ENCODE measurements at regions not wholly inside any gene's neighbourhood (a gene's known extent, or its start where the extent isn't known, plus 50 kb on each side); places are given as distances from the start of the nearest gene placed in this dataset.

- Histone ChIP-seq H3K4me3 (no peak overlapping the region), H3K27ac (no peak overlapping the region), H3K9me3 (no peaks in the 10 kb centered on the region), H3K27me3 (no peaks in the 10 kb centered on the region), H3K36me3 (no peaks in the 10 kb centered on the region), H3K4me1 (no peaks in the 10 kb centered on the region)
- WGBS, 2 donors: 89 to 96% methylated on average over 3 of the region's 3 CpGs
- DNase-seq (ENCODE audit: low spot score in 2 of 2): no peak
- TF ChIP-seq EP300 (IDR thresholded peaks at IDR 0.05) (no peak), POLR2A (IDR thresholded peaks at IDR 0.05) (no peak), CTCF (IDR thresholded peaks at IDR 0.05) (no peak)
Measured at GRCh38 chr13:65562305-65562704, 1667.8 kb downstream of the PCDH9 start.

- H3K4me1 ChIP-seq: no peaks in the 10 kb centered on the region
- H3K36me3 ChIP-seq: no peaks in the 10 kb centered on the region
- no peak overlapping the region for H3K4me3 ChIP-seq
- H3K9me3 ChIP-seq: no peaks in the 10 kb centered on the region
- no peak for DNase-seq (ENCODE audit: low spot score in 2 of 2)
- TF ChIP-seq POLR2A (IDR thresholded peaks at IDR 0.05): no peak
- TF ChIP-seq EP300 (IDR thresholded peaks at IDR 0.05): no peak
- no peak for TF ChIP-seq CTCF (IDR thresholded peaks at IDR 0.05)
- H3K27ac ChIP-seq: no peak overlapping the region
- H3K27me3 ChIP-seq: no peaks in the 10 kb centered on the region
- WGBS, 2 donors: 91 to 95% methylated on average over 1 of the region's 1 CpG
Measured at GRCh38 chr13:65560936-65561335, 1669.2 kb downstream of the PCDH9 start.

GRCh38 chr13:65555962-65556361 is 1674.2 kb downstream of the PCDH9 start:
- DNase-seq (ENCODE audit: low spot score in 2 of 2): no peak
- H3K27ac ChIP-seq: no peak overlapping the region
- H3K9me3 ChIP-seq: peaks cover 0 to 26% (median 0%) of the 10 kb centered on the region in 4 donors
- no peaks in the 10 kb centered on the region for H3K4me1 ChIP-seq
- no peaks in the 10 kb centered on the region for H3K36me3 ChIP-seq
- no peak overlapping the region for H3K4me3 ChIP-seq
- 86 to 89% methylated on average over 2 of the region's 2 CpGs for WGBS, 2 donors
- H3K27me3 ChIP-seq: no peaks in the 10 kb centered on the region
- TF ChIP-seq EP300 (IDR thresholded peaks at IDR 0.05) (no peak), POLR2A (IDR thresholded peaks at IDR 0.05) (no peak), CTCF (IDR thresholded peaks at IDR 0.05) (no peak)

DNA sequence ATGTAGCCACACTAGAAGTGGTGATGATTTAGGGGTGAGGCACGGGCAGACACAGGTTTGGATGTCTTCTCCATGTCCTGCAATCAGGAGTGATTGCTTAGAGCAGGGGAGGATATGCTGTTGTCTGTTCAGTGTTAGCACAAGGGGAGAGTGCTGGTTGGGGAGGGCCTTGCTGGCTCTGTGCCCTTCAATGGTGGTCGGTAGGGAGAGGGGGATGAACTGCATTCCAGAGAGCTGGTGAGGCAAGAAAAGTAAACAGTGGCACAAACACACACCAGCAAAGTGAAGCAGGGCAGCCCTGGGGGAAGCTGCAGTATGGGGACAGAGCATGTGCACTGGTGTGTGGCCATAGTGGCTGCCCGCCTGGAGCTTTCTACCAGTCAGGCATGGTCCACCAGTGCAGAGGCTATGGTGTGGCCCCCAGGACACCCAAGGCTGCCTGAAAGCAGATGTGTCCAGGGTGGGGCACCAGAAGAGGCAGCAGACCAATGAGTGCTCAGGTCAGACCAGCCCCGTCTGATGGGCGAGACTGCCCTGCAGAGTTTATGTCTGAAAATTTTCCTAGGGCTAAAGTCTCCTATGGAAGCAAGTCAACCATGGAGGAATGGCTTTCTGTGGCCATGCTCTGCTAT is 1676.9 kb downstream of the PCDH9 start:
- no peak for DNase-seq (ENCODE audit: low spot score in 2 of 2)

DNA sequence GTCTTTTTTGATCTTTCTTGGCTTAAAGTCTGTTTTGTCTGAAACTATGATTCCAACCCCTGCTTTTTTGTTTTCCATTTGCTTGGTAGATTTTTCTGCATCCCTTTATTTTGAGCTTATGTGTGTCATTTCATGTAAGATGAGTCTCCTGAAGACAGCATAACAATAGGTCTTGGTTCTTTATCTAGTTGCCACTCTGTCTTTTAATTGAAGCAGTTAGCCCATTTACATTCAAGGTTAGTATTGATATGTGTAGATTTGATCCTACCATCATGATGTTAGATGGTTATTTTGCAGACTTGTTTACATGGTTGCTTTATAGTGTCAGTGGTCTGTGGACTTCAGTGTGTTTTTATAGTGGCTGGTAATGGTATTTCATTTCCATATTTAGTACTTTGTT is 1678.9 kb downstream of the PCDH9 start:
- DNase-seq (ENCODE audit: low spot score in 2 of 2): no peak
- no peak for TF ChIP-seq POLR2A (IDR thresholded peaks at IDR 0.05)
- TF ChIP-seq EP300 (IDR thresholded peaks at IDR 0.05): no peak
- TF ChIP-seq CTCF (IDR thresholded peaks at IDR 0.05): no peak
- Histone ChIP-seq H3K4me1 (no peaks in the 10 kb centered on the region), H3K27ac (no peak overlapping the region), H3K36me3 (no peaks in the 10 kb centered on the region), H3K4me3 (no peak overlapping the region), H3K9me3 (peaks cover 0 to 28% (median 0%) of the 10 kb centered on the region in 4 donors), H3K27me3 (no peaks in the 10 kb centered on the region)

More for the DNA sequence above, 1676.9 kb downstream of the PCDH9 start:
- Histone ChIP-seq H3K27ac (no peak overlapping the region), H3K4me1 (no peaks in the 10 kb centered on the region), H3K36me3 (no peaks in the 10 kb centered on the region), H3K27me3 (no peaks in the 10 kb centered on the region), H3K9me3 (peaks cover 0 to 28% (median 0%) of the 10 kb centered on the region in 4 donors), H3K4me3 (no peak overlapping the region)
- no peak for TF ChIP-seq CTCF (IDR thresholded peaks at IDR 0.05)
- WGBS, 2 donors: 51 to 69% methylated on average over 4 of the region's 5 CpGs
